ENCODE measurements at regions not wholly inside any gene's neighbourhood (a gene's known extent, or its start where the extent isn't known, plus 50 kb on each side); places are given as distances from the start of the nearest gene placed in this dataset.

DNA sequence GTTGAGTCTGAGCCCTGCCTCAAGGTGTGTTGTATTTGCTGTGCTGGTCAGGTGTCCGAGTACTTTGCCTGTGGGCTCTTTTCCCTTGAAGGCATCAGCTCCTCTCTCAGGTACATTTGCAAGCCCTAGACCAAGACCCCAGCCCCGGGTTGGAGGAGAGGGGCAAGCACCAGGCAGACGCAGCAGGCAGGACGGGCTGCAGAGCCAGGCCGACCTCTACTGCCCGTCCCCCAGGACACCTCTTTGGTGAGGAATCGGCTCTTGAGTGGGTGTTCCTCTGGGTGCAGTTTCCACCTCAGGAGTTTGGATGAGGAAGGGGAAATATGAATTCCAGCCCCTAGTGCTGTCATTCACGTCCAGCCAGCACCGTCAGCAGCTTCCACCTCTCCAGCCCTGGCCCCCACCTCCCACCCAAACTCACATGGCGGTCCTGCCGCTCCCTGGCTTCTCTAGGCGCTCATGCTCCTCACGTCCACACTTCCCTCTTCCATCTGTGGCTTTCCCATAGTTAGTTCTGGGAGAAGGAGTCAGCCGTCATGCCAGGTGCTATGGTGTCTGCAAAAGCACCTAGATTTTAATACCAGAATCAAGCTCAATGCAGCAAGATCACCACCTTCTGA, 183.9 kb downstream of the DLL1 start:
- no peaks in the 10 kb centered on the region for H3K36me3 ChIP-seq (ENCODE audit: control insufficient read depth, insufficient read depth, low read length)
- WGBS, 2 experiments (ENCODE audit: insufficient coverage in 2 of 2) = 85 to 87% methylated on average over 9 to 10 of the region's 14 CpGs
- no peaks in the 10 kb centered on the region for H3K9me3 ChIP-seq (ENCODE audit: control insufficient read depth, low read length)

GRCh38 chr6:170102582-170103481, 188.0 kb downstream of the DLL1 start:
- Histone ChIP-seq H3K4me3 (ENCODE audit: extremely low read depth, insufficient read depth, low read length, poor library complexity, severe bottlenecking) (no peak overlapping the region), H3K27ac (ENCODE audit: low read depth, low read length, severe bottlenecking) (no peak overlapping the region), H3K9me3 (ENCODE audit: control insufficient read depth, low read length) (peaks cover 3% of the 10 kb centered on the region), H3K4me1 (ENCODE audit: control insufficient read depth, insufficient read depth, low read length, poor library complexity, severe bottlenecking) (no peaks in the 10 kb centered on the region), H3K36me3 (ENCODE audit: control insufficient read depth, insufficient read depth, low read length) (no peaks in the 10 kb centered on the region)
- WGBS, 2 experiments (ENCODE audit: insufficient coverage in 2 of 2) = 90% methylated on average over 26 to 28 of the region's 30 CpGs

More for the DNA sequence above, 183.9 kb downstream of the DLL1 start:
- Histone ChIP-seq H3K4me3 (ENCODE audit: extremely low read depth, insufficient read depth, low read length, poor library complexity, severe bottlenecking) (no peak overlapping the region), H3K27ac (ENCODE audit: low read depth, low read length, severe bottlenecking) (no peak overlapping the region), H3K4me1 (ENCODE audit: control insufficient read depth, insufficient read depth, low read length, poor library complexity, severe bottlenecking) (no peaks in the 10 kb centered on the region)

DNA sequence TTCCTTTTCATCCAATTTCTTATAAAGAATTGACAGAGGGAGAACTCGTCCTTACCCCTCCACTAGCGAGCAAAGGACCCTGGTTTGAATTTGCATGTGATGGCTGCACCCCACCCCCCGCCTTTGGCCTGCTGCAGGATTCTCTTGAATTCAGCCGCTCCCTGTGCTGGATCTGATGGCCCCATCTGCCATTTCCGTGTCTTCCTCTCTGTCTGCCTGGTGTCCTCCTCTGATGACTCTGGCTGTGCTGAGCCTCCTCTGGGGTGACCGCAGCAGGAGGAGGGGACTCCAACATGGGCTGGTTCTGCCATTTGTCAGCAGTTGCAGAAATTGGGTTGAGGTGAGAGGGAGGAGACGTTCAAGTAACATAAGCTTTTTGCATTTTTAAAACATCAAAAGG, 188.8 kb downstream of the DLL1 start:
- Histone ChIP-seq H3K36me3 (ENCODE audit: control insufficient read depth, insufficient read depth, low read length) (no peaks in the 10 kb centered on the region), H3K27ac (ENCODE audit: low read depth, low read length, severe bottlenecking) (no peak overlapping the region), H3K9me3 (ENCODE audit: control insufficient read depth, low read length) (peaks cover 3% of the 10 kb centered on the region), H3K4me1 (ENCODE audit: control insufficient read depth, insufficient read depth, low read length, poor library complexity, severe bottlenecking) (no peaks in the 10 kb centered on the region), H3K4me3 (ENCODE audit: extremely low read depth, insufficient read depth, low read length, poor library complexity, severe bottlenecking) (no peak overlapping the region)
- WGBS, 2 experiments (ENCODE audit: insufficient coverage in 2 of 2) = 56 to 77% methylated on average over 3 to 5 of the region's 7 CpGs

DNA sequence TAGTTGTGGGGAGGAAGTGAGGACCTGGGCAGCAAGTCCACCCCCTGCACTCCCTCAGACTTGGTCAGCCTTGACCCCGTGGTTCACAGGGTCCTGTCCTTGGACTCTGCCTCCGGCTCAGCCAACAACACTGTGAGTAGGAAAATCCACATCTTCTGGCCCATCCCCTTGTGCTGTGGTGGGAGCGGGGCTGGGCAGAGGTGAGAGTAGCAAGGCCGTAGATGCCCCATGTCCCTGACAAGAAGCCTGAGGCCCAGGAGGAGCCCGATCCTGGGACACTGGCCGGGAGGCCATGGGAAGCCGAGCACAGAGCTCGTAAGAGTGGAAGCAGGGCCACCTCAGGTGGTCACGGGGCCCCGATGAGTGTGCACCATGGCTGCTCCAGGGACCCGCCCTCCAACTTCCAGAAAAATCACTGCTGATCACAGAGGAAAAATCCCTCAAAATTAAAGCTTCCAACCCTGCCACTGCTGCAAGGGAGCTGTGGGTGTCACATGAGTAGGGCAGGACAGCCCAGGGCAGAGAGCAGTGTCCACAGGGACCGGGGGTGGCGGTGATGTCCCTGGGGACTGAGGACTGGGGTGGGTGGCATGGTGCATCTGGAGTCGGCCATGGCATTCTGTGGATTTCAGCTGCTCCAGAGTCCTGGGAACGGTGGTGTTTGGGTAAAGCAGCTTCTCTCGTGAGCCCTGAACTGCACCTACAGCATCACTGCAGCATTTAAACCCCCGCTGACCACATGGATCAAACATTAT, 189.4 kb downstream of the DLL1 start:
- no peak overlapping the region for H3K4me3 ChIP-seq (ENCODE audit: extremely low read depth, insufficient read depth, low read length, poor library complexity, severe bottlenecking)
- 85 to 92% methylated on average over 10 to 16 of the region's 17 CpGs for WGBS, 2 experiments (ENCODE audit: insufficient coverage in 2 of 2)
- peaks cover 3% of the 10 kb centered on the region for H3K9me3 ChIP-seq (ENCODE audit: control insufficient read depth, low read length)
- no peak overlapping the region for H3K27ac ChIP-seq (ENCODE audit: low read depth, low read length, severe bottlenecking)
- H3K4me1 ChIP-seq (ENCODE audit: control insufficient read depth, insufficient read depth, low read length, poor library complexity, severe bottlenecking) = peaks cover 1% of the 10 kb centered on the region
- no peaks in the 10 kb centered on the region for H3K36me3 ChIP-seq (ENCODE audit: control insufficient read depth, insufficient read depth, low read length)

DNA sequence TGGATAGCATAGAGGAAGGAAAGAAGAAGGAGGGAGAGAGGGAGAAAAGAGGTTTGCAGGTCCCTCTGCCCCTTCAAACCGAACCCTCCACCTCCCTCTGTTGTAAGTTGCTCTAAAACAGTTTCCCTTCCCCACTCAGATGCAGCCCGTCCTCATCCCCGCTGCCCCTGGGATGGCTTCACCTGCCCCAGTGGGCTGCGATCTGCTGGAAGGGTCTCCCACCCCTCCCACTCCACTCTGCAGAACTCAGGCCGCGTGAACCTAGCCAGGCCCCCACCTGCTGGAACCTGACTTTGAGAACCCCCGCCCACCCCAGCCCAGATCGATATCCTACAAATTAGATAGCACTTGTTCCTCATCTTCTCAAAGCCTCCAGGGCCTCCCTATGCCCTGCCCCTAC, 190.8 kb downstream of the DLL1 start:
- Histone ChIP-seq H3K9me3 (ENCODE audit: control insufficient read depth, low read length) (peaks cover 3% of the 10 kb centered on the region), H3K4me1 (ENCODE audit: control insufficient read depth, insufficient read depth, low read length, poor library complexity, severe bottlenecking) (peaks cover 5% of the 10 kb centered on the region), H3K36me3 (ENCODE audit: control insufficient read depth, insufficient read depth, low read length) (no peaks in the 10 kb centered on the region), H3K27ac (ENCODE audit: low read depth, low read length, severe bottlenecking) (no peak overlapping the region), H3K4me3 (ENCODE audit: extremely low read depth, insufficient read depth, low read length, poor library complexity, severe bottlenecking) (no peak overlapping the region)
- WGBS, 2 experiments (ENCODE audit: insufficient coverage in 2 of 2) = 50 to 68% methylated on average over 2 to 4 of the region's 8 CpGs

DNA sequence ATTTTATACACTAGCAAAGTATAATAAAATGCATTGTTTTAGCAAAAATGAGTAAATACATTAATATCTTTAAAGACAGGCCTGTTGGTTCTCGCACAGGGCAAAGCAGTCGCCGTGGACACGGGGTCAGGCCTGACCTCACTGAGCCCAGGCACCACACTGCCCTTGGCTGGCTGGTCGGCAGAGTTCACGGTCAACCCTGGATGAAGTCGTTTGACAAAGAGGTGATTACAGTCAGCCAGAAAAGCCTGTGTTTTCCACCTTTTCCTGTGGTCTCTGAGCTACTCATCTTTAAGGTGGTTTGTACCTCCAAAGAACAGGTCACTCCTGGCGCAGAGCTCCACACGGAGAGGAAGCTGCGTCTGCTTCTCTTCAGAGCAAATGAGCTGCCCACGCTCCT, 191.5 kb downstream of the DLL1 start:
- no peak overlapping the region for H3K27ac ChIP-seq (ENCODE audit: low read depth, low read length, severe bottlenecking)
- no peak overlapping the region for H3K4me3 ChIP-seq (ENCODE audit: extremely low read depth, insufficient read depth, low read length, poor library complexity, severe bottlenecking)
- H3K36me3 ChIP-seq (ENCODE audit: control insufficient read depth, insufficient read depth, low read length) = no peaks in the 10 kb centered on the region
- H3K9me3 ChIP-seq (ENCODE audit: control insufficient read depth, low read length) = peaks cover 3% of the 10 kb centered on the region
- WGBS, 2 experiments (ENCODE audit: insufficient coverage in 2 of 2) = 86 to 93% methylated on average over 6 to 11 of the region's 11 CpGs
- H3K4me1 ChIP-seq (ENCODE audit: control insufficient read depth, insufficient read depth, low read length, poor library complexity, severe bottlenecking) = peaks cover 5% of the 10 kb centered on the region

DNA sequence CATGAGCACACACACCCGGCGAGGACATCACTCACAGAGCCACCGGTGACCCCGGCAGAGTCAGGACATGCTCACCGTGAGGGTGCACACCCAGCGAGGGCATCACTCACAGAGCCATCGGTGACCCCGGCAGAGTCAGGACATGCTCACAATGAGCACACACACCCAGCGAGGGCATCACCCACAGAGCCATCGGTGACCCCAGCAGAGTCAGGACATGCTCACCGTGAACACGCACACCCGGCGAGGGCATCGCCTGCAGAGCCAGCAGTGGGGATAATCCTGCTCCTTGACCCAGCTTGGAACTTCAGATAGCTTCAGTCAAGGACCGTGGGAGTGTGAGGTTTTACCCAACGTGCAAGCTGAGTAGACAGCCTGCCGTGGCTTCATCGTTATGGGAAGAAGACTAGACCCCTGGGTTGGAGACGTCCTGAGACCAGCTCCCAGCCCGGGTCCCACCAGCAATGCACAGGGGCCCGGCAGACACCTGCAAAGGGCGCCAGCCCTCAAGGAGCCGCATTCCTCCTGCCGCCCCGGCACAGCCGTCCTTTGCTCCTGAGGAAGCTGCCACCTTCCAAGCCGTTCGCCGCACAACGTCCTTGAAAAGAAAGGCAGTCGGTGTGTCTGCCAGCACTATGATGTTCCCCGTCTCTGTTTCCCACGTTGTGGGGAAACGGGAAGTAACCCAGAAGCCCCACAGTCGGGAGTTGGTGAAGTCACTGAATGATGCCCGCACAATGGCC, 192.3 kb downstream of the DLL1 start:
- H3K9me3 ChIP-seq (ENCODE audit: control insufficient read depth, low read length) = peaks cover 3% of the 10 kb centered on the region
- no peak overlapping the region for H3K27ac ChIP-seq (ENCODE audit: low read depth, low read length, severe bottlenecking)
- H3K4me3 ChIP-seq (ENCODE audit: extremely low read depth, insufficient read depth, low read length, poor library complexity, severe bottlenecking) = no peak overlapping the region
- 93 to 95% methylated on average over 37 of the region's 37 CpGs for WGBS, 2 experiments (ENCODE audit: insufficient coverage in 2 of 2)
- peaks cover 5% of the 10 kb centered on the region for H3K4me1 ChIP-seq (ENCODE audit: control insufficient read depth, insufficient read depth, low read length, poor library complexity, severe bottlenecking)
- no peaks in the 10 kb centered on the region for H3K36me3 ChIP-seq (ENCODE audit: control insufficient read depth, insufficient read depth, low read length)

DNA sequence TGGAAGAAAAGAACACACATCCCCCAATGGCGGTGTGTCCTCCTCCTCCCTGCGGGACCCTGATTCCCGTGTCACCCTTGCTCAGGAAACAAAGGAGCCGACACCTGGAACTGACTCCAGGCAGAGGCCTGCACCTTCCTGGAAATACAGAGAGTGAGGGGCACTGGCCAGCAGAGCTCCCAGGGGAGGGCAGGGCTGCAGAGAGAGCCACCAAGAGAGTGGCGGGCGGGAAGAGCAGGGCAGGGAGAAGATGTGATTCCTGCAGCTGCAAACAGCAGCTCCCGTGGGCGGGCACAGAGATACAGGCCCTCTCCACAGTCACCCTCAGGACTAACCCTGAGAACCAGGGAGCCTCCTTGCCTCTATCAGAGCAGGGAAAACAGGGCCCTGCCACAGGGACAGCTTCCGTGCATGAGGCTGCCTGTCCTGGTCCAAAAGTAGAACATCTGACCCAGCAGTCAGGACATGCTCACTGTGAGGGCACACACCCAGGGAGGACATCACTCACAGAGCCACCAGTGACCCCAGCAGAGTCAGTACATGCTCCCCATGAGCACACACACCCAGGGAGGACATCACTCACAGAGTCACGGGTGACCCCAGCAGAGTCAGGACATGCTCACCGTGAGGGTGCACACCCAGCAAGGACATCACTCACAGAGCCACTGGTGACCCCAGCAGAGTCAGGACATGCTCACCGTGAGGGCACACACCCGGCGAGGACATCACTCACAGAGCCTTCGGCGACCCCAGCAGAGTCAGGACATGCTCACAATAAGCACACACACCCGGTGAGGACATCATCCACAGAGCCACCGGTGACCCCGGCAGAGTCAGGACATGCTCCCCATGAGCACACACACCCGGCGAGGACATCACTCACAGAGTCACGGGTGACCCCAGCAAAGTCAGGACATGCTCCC, 193.1 kb downstream of the DLL1 start:
- 83 to 88% methylated on average over 17 of the region's 22 CpGs for WGBS, 2 experiments (ENCODE audit: insufficient coverage in 2 of 2)
- H3K4me1 ChIP-seq (ENCODE audit: control insufficient read depth, insufficient read depth, low read length, poor library complexity, severe bottlenecking) = peaks cover 5% of the 10 kb centered on the region
- no peak overlapping the region for H3K27ac ChIP-seq (ENCODE audit: low read depth, low read length, severe bottlenecking)
- H3K36me3 ChIP-seq (ENCODE audit: control insufficient read depth, insufficient read depth, low read length) = no peaks in the 10 kb centered on the region
- no peak overlapping the region for H3K4me3 ChIP-seq (ENCODE audit: extremely low read depth, insufficient read depth, low read length, poor library complexity, severe bottlenecking)
- H3K9me3 ChIP-seq (ENCODE audit: control insufficient read depth, low read length) = peaks cover 3% of the 10 kb centered on the region

DNA sequence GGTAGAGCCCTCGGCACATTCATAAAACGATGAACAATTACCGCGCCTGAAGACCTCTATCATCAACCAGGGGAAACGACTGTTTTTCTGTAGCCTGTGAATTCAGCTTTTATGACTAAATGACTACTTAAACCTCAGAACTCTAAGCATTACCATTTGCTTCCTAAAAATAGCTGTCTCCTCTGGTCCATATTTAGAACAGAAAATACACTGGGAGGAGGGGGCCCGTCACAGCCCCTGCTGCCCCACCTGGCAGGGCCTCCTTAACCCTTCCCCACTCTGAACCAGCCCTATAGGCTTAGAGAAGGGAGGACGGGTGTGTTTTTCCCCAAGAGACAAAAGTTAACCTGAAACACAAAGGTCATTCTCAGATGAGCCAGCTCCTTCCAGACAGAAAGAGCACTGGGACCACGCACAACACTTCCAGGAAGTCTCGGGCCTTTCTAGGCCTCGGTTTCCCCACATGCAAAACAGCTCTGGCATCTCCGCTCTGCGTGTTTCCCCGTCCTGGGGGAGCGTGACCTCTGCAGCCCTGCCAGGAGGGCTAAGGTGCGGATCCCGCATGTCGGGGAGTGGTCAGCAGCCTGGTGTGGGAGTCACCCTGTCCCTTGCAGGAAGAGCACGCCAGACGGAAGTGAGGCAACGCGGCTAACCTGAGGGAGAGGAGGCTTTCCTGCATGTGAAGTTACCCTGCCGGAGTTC, 193.9 kb downstream of the DLL1 start:
- 84 to 86% methylated on average over 20 to 21 of the region's 22 CpGs for WGBS, 2 experiments (ENCODE audit: insufficient coverage in 2 of 2)
- Histone ChIP-seq H3K9me3 (ENCODE audit: control insufficient read depth, low read length) (peaks cover 3% of the 10 kb centered on the region), H3K27ac (ENCODE audit: low read depth, low read length, severe bottlenecking) (no peak overlapping the region), H3K36me3 (ENCODE audit: control insufficient read depth, insufficient read depth, low read length) (no peaks in the 10 kb centered on the region), H3K4me3 (ENCODE audit: extremely low read depth, insufficient read depth, low read length, poor library complexity, severe bottlenecking) (no peak overlapping the region), H3K4me1 (ENCODE audit: control insufficient read depth, insufficient read depth, low read length, poor library complexity, severe bottlenecking) (peaks cover 5% of the 10 kb centered on the region)

Data from mesodermal cell (in vitro differentiated cells).